ENCODE measurements at regions not wholly inside any gene's neighbourhood (a gene's known extent, or its start where the extent isn't known, plus 50 kb on each side); places are given as distances from the start of the nearest gene placed in this dataset.
"Not testable (repeated sequence)": the region's sequence is repeated elsewhere in the genome, so short reads cannot be mapped to it uniquely, and the experiment has no call there.

DNA sequence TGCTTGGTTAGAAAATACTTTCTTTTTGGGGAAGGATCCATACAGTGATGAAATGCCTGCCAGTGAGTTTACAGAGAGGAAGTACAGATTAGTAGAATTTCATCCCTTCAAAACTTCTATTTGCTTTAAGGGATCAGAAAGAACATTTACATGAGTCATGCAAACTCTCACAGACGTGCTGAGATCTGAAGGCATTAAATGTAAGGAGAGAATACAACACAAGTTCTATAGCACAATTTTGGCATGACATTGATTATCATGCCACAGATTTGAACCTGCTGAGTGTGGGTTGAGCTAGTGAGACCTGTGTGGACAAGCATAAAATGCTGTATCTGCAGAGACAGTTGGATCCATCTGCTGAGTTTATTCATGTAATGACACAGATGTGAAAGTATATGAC lies 613.6 kb upstream of the SEMA6A start:
- H3K27ac ChIP-seq, result no peak overlapping the region
- DNase-seq (ENCODE audit: low read depth, low spot score), result no peak

DNA sequence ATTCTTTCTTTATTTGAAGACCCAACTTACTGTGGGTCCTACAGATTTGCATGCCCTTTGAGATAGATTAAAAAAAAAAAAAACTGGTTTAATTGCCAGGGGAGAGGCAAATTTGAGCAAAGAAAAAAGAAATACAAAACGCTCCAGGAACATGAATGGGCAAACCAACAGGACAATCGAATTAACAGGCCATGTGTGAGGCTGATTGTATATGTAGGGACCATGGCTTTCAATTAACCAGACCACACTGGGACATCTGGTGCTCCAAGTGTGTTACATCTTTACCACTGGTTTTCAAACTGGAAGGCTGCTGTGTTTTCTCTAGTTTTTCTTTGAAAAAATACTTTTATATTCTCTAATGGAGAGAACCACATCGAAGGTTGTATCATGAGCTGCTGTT lies 612.1 kb upstream of the SEMA6A start:
- no peak overlapping the region for H3K27ac ChIP-seq
- no peak for DNase-seq (ENCODE audit: low read depth, low spot score)

GRCh38 chr5:117183326-117183725 lies 608.7 kb upstream of the SEMA6A start:
- DNase-seq (ENCODE audit: low read depth, low spot score), result no peak
- H3K27ac ChIP-seq, result no peak overlapping the region

DNA sequence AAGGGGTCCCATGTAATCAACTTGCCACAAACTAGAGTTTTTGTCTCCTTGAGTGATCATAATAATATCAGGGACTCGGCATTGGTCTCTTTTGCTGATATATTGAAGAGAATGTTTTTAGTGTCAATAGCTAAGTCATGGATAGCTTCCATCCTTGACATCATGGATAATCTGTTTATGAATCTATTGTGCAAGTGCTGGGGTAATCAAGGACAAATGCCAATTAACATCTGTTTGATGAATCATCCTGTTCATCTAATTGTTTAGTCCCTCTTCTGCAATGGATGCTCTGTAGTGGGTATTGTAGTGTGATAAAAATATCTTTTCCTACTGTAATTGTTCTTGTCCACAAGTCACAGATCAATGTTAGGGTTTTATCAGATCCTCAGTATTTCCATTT lies 607.5 kb upstream of the SEMA6A start:
- DNase-seq (ENCODE audit: low read depth, low spot score), result no peak
- no peak overlapping the region for H3K27ac ChIP-seq

- DNase-seq (ENCODE audit: low read depth, low spot score), result no peak
- H3K27ac ChIP-seq, result no peak overlapping the region
Measured at GRCh38 chr5:117177302-117177701, 602.7 kb upstream of the SEMA6A start.

GRCh38 chr5:117165068-117165467 lies 590.4 kb upstream of the SEMA6A start:
- H3K27ac ChIP-seq, result no peak overlapping the region
- no peak for DNase-seq (ENCODE audit: low read depth, low spot score)

GRCh38 chr5:117161718-117162335 lies 587.2 kb upstream of the SEMA6A start:
- DNase-seq (ENCODE audit: low read depth, low spot score), result no peak
- H3K27ac ChIP-seq, result no peak overlapping the region

DNA sequence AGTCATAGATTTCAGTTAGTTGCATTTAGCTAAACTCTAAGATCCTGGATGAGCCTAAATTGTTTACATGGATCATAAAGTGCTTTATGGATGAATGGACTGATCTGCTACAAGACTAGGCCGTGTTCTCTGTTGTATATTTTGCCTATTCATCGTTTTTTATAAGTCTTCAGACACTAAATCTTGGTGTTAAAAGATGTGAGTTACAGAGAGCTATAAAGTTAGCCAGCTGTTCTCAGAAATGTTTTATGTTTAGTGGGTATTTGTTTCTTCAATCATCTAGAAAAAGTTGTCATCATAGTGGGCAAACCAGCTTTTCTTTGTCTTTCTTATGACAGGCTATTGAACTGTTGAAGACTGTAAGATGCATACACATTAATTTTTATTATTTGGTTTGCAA lies 585.8 kb upstream of the SEMA6A start:
- no peak overlapping the region for H3K27ac ChIP-seq
- DNase-seq (ENCODE audit: low read depth, low spot score), result no peak

- DNase-seq (ENCODE audit: low read depth, low spot score), result no peak
- no peak overlapping the region for H3K27ac ChIP-seq
Measured at GRCh38 chr5:117149312-117149711, 574.7 kb upstream of the SEMA6A start.

DNA sequence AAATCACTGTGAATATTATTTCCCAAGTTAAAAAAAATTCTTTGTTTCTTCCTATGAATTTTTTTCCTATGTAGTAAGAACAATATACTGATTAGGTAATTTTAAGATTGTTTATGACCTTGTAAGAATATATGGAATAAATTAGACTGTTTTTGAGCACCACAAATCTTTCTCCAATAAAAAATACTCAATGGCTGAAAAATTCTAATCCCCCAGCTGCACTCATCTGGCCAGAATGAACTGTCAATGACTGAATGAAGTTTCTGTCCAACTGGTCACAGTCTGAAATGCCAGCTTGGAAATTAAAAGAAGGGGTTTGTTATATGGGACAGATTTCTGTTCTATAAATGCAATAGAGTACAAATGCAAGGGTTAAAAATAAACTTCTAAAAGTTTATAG lies 569.5 kb upstream of the SEMA6A start:
- no peak overlapping the region for H3K27ac ChIP-seq

DNA sequence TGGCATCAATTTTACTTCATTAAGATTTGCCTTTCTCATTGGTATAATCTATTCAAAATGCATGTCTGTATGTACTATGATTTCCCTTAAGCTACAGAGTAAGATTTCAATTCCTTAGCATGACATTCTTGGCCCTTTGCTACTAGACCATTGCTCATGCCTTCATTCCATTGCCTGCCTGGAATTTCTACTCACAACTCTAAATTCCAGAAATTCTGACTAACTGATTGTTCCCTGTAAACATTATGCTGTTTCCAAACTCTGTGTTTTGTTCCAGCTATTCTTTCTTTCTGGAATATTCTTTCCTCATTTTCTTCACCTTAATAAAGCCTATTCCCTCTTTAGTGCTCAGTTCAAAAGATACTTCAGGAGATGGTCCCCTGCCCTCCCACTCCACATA lies 568.8 kb upstream of the SEMA6A start:
- no peak for DNase-seq (ENCODE audit: low read depth, low spot score)

More for the DNA sequence above, 569.5 kb upstream of the SEMA6A start:
- no peak for DNase-seq (ENCODE audit: low read depth, low spot score)

DNA sequence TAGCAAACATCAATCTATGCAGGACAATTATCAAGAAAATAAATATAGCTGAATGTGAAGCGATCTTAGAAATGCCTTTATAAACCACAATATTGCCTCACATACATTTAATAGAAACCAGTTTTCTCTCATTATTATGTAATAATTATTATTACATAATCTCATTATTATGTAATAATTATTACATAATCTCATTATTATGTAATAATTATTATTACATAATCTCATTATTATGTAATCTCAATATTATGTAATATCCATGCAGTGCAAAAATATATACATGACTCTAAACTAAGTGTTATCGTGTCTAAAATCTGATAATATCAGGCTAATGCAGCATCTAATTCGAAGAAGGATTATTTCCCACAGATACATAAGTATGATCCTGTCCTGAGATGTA lies 563.9 kb upstream of the SEMA6A start:
- no peak for DNase-seq (ENCODE audit: low read depth, low spot score)
- no peak overlapping the region for H3K27ac ChIP-seq

More for the DNA sequence above, 568.8 kb upstream of the SEMA6A start:
- no peak overlapping the region for H3K27ac ChIP-seq

DNA sequence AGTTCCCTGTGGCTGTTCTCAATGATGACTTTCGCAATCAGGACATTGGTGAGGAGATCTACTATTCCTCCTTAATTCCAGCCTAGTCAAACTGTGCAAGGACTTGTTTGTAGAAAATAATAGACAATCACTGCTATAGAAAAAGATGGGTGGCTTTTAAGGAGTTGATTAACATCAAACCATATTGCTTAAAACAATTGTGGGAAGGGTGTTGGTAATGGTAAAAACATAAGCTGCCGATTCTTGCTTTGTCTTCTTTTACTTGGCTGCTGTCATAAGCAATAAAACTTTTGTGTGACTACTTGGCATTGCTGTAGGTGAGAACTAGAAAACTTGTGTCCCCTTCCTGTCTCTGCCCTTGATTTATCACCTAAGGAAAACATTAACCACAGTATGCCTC lies 561.2 kb upstream of the SEMA6A start:
- DNase-seq (ENCODE audit: low read depth, low spot score), result no peak

GRCh38 chr5:117133198-117133597 lies 558.6 kb upstream of the SEMA6A start:
- H3K27ac ChIP-seq, result no peak overlapping the region
- DNase-seq (ENCODE audit: low read depth, low spot score), result no peak

More for the DNA sequence above, 561.2 kb upstream of the SEMA6A start:
- no peak overlapping the region for H3K27ac ChIP-seq

GRCh38 chr5:117131876-117132275 lies 557.3 kb upstream of the SEMA6A start:
- DNase-seq (ENCODE audit: low read depth, low spot score), result no peak
- no peak overlapping the region for H3K27ac ChIP-seq

DNA sequence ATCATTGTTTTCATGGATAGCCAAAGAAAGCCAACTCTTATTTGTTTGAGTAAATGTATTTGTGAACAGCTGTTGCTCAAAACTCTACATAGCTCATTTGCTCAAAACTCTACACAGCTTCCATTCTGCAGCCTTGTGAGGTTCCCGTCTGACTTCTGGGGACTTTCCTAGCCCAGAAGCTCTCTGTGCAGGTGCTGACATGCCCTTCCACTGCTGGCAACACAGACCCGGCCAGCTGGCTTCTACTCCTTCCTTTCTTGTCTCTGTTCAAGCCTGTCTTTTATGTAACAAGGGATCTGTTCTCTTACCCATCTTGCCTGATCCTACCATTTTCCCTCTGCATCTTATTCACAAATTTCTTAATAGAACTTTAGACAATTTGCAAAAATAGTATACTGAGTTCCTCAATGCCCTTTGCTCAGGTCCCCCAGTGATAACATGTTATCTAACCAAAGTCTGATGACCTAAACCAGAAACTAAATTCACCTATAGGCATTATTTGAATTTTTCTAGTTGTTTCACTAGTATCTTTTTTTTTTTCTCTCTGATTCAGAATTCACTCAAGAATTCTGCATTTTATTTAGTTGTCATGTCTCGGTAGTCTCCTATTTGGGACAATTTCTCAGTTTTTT lies 556.5 kb upstream of the SEMA6A start:
- no peak overlapping the region for H3K27ac ChIP-seq
- peak; percentile 48 for DNase-seq (ENCODE audit: low read depth, low spot score)

GRCh38 chr5:117118499-117118898 lies 543.9 kb upstream of the SEMA6A start:
- no peak overlapping the region for H3K27ac ChIP-seq
- DNase-seq (ENCODE audit: low read depth, low spot score), result no peak

GRCh38 chr5:117117314-117117713 lies 542.7 kb upstream of the SEMA6A start:
- H3K27ac ChIP-seq; DNase-seq (ENCODE audit: low read depth, low spot score): not testable (repeated sequence)

- DNase-seq (ENCODE audit: low read depth, low spot score), result no peak
- no peak overlapping the region for H3K27ac ChIP-seq
Measured at GRCh38 chr5:117110548-117110947, 535.9 kb upstream of the SEMA6A start.

DNA sequence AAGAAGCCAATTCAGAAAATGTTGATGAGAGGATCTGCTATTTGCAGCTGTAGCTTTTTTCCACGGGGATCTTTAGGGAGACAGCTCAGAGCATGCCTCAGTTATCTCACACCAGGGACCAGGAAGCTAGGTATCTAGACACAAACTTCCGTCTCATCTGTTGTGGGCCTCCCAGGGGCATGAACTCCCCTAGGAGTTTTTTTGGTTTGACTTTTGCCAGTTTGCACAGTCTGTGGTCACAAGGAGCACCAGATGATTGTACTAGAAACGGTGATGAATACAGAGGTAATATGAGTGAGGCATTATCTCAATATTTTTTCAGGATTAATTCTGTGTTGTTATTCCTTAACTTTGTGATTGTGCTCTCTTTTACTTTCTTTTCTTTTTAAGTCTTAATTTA lies 533.2 kb upstream of the SEMA6A start:
- no peak for DNase-seq (ENCODE audit: low read depth, low spot score)
- no peak overlapping the region for H3K27ac ChIP-seq

DNA sequence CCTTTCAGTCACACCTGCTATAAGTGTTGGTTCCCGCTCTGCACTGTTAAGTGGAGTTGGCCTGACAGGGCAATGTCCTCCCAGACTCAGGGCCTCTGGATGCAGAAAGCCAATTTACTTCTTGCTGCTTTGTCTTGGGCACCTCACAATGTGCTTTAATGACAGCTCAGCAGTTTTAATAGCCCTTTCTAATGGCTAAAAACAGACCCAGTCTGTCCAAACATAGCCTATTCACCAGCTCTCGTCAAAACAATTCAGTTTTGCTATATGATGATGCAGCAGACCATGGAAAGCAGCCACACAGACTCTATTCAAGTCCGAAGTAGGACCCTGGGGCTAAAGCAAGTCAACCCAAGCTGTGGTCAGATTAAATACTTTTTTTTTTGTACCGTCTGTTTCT lies 529.1 kb upstream of the SEMA6A start:
- no peak for DNase-seq (ENCODE audit: low read depth, low spot score)
- no peak overlapping the region for H3K27ac ChIP-seq

GRCh38 chr5:117102591-117102990 lies 528.0 kb upstream of the SEMA6A start:
- no peak overlapping the region for H3K27ac ChIP-seq
- no peak for DNase-seq (ENCODE audit: low read depth, low spot score)

Data from epithelial cell of prostate (primary cell).